HepG2 (cell line): ENCODE measurements at regions not wholly inside any gene's neighbourhood (a gene's known extent, or its start where the extent isn't known, plus 50 kb on each side); places are given as distances from the start of the nearest gene placed in this dataset.

Experiments
- ATAC-seq: fragments of 200-7000 bp; cut with Tn5 transposase; 3 replicates; pipeline ENCODE4 v1.9.1; 2020; ENCODE audit warnings: mild to moderate bottlenecking, moderate library complexity
- BruUV-seq: library from RNA; stranded (reverse); fragments of 400-500 nt; replicated peaks from 2 replicates; lab custom pipeline; 2021; lab: Mats Ljungman, UMichigan
- CTCF ChIA-PET: fragments of 300-600 bp; formaldehyde crosslinking; extraction: SDS; loops from one replicate; lab custom pipeline; 2021; ENCODE audit warnings: low total read pairs, inconsistent platforms, low intra/inter-chr PET ratio; lab: Yijun Ruan, JAX
- POLR2A ChIA-PET: fragments of 350-600 bp; sonication (Branson Sonifier 250); formaldehyde crosslinking; loops from one replicate; lab custom pipeline; 2020; ENCODE audit warnings: antibody characterized with exemption, inconsistent platforms; lab: Yijun Ruan, JAX
- DNase-seq: peaks from one replicate; pipeline ENCODE4 v3.0.0-alpha.2; 2015; ENCODE audit warnings: low spot score
- FAIRE-seq: peaks from 3 replicates; lab custom pipeline; 2011; peaks lifted over from hg19 to GRCh38; lab: Jason Lieb, UNC
- H2AFZ ChIP-seq: one replicate; pipeline ENCODE4 v1.6.1; 2011; ENCODE audit warnings: low read length, inconsistent platforms
- H3K27ac ChIP-seq: fragments of 300-600 bp; 3 replicates; pipeline ENCODE4 v1.8.0; 2011; ENCODE audit warnings: mixed run types, mild to moderate bottlenecking, mixed read lengths, low read length, inconsistent platforms; ENCODE audit not compliant: insufficient read depth; ENCODE audit errors: extremely low read length
- H3K27me3 ChIP-seq, 2 experiments: fragments of 200-600 bp in 1 of 2; 2 replicates in 1 of 2; 3 replicates in 1 of 2; pipeline versions ENCODE4 v1.6.0 to v1.8.0; 2011; ENCODE audit warnings: low read length in 2 of 2, mild to moderate bottlenecking in 2 of 2, moderate library complexity in 2 of 2, inconsistent platforms in 1 of 2; ENCODE audit not compliant: insufficient read depth in 2 of 2, control insufficient read depth in 1 of 2
- H3K36me3 ChIP-seq, 2 experiments: fragments of 200-600 bp in 1 of 2; replicated peaks in 1 of 2; 2 replicates in 1 of 2; 3 replicates in 1 of 2; pipeline versions ENCODE4 v1.5.1 to v1.8.0; 2011; ENCODE audit warnings: low read length in 2 of 2, inconsistent platforms in 1 of 2; ENCODE audit not compliant: insufficient read depth in 2 of 2, control insufficient read depth in 1 of 2
- H3K4me1 ChIP-seq: 2 replicates; pipeline ENCODE4 v1.5.1; 2012; ENCODE audit warnings: low read length, inconsistent platforms; ENCODE audit not compliant: insufficient read depth
- H3K4me2 ChIP-seq: 2 replicates; pipeline ENCODE4 v1.6.0; 2011; ENCODE audit warnings: low read depth, low read length, inconsistent platforms
- H3K4me3 ChIP-seq, 3 experiments: fragments of 200-600 bp in 1 of 3; sonication (generic), shearing (Covaris generic) in 1 of 3; replicated peaks in 1 of 3; 2 replicates each; pipeline ENCODE4 v1.5.1; 2011 to 2016; ENCODE audit warnings: low read length in 3 of 3, inconsistent platforms in 2 of 3, low read depth in 2 of 3, mild to moderate bottlenecking in 2 of 3, control low read depth in 1 of 3, mixed read lengths in 1 of 3; ENCODE audit not compliant: insufficient read depth in 1 of 3
- H3K79me2 ChIP-seq: one replicate; pipeline ENCODE4 v1.6.1; 2011; ENCODE audit warnings: low read length, inconsistent platforms; ENCODE audit not compliant: insufficient read depth
- H3K9ac ChIP-seq: 2 replicates; pipeline ENCODE4 v1.6.0; 2011; ENCODE audit warnings: mild to moderate bottlenecking, low read depth, low read length, inconsistent platforms; ENCODE audit not compliant: insufficient read depth
- H3K9me3 ChIP-seq: 2 replicates; pipeline ENCODE4 v1.5.1; 2012; ENCODE audit warnings: mild to moderate bottlenecking, low read length
- H4K20me1 ChIP-seq: 2 replicates; pipeline ENCODE4 v1.6.0; 2011; ENCODE audit warnings: inconsistent platforms, mild to moderate bottlenecking, low read length, moderate library complexity; ENCODE audit not compliant: insufficient read depth
- BRCA1 ChIP-seq: sonication (generic); formaldehyde crosslinking; IDR thresholded peaks from 2 replicates; pipeline ENCODE4 v1.4.0; 2020; ENCODE audit warnings: missing genetic modification reagents
- HIC2 ChIP-seq: sonication (generic); formaldehyde crosslinking; IDR thresholded peaks from 2 replicates; pipeline ENCODE4 v1.9.0; 2022; ENCODE audit warnings: low read depth, missing genetic modification reagents
- HMG20B ChIP-seq: conservative IDR thresholded peaks from 2 replicates; pipeline ENCODE4 v1.6.1; 2016; ENCODE audit warnings: missing genetic modification reagents, missing compliant biosample characterization
- KAT7 ChIP-seq: IDR thresholded peaks from 2 replicates; pipeline ENCODE4 v1.6.1; 2018; ENCODE audit warnings: borderline replicate concordance, missing compliant biosample characterization
- KDM2A ChIP-seq: sonication (generic); formaldehyde crosslinking; IDR thresholded peaks from 2 replicates; pipeline ENCODE4 v1.4.0; 2020; ENCODE audit warnings: low read depth, missing genetic modification reagents, borderline replicate concordance
- KLF6 ChIP-seq: IDR thresholded peaks from 2 replicates; pipeline ENCODE4 v1.8.0; 2016; ENCODE audit warnings: missing biosample characterization, missing genetic modification reagents
- MAFF ChIP-seq: IDR thresholded peaks from 2 replicates; pipeline ENCODE4 v1.6.1; 2011; ENCODE audit warnings: low read depth, low read length, improper control_type of control experiment
- NFKB2 ChIP-seq: sonication (generic); formaldehyde crosslinking; IDR thresholded peaks from 2 replicates; pipeline ENCODE4 v1.4.0; 2020; ENCODE audit warnings: missing genetic modification reagents, borderline replicate concordance
- PAWR ChIP-seq: sonication (generic); formaldehyde crosslinking; IDR thresholded peaks from 2 replicates; pipeline ENCODE4 v1.4.0; 2020; ENCODE audit warnings: missing genetic modification reagents, mild to moderate bottlenecking, borderline replicate concordance
- POLR2AphosphoS2 ChIP-seq: IDR thresholded peaks from 2 replicates; pipeline ENCODE4 v1.6.1; 2011; ENCODE audit warnings: low read depth, low read length, improper control_type of control experiment
- SAP130 ChIP-seq: IDR thresholded peaks from 2 replicates; pipeline ENCODE4 v1.6.1; 2016; ENCODE audit warnings: low read depth
- SP140L ChIP-seq: sonication (generic); formaldehyde crosslinking; IDR thresholded peaks from 2 replicates; pipeline ENCODE4 v1.4.0; 2020; ENCODE audit warnings: missing genetic modification reagents, borderline replicate concordance
- STAT5B ChIP-seq: sonication (generic); formaldehyde crosslinking; IDR thresholded peaks from 2 replicates; pipeline ENCODE4 v1.4.0; 2020; ENCODE audit warnings: missing genetic modification reagents
- TFDP2 ChIP-seq: sonication (generic); formaldehyde crosslinking; IDR thresholded peaks from 2 replicates; pipeline ENCODE4 v1.4.0; 2020; ENCODE audit warnings: missing genetic modification reagents
- ZNF652 ChIP-seq: IDR thresholded peaks from 2 replicates; pipeline ENCODE4 v1.6.1; 2016; ENCODE audit warnings: low read depth, borderline replicate concordance
- ZNF678 ChIP-seq: sonication (generic); formaldehyde crosslinking; IDR thresholded peaks from 2 replicates; pipeline ENCODE4 v1.4.0; 2020; ENCODE audit warnings: mild to moderate bottlenecking, missing genetic modification reagents
- ZSCAN31 ChIP-seq: sonication (generic); formaldehyde crosslinking; IDR thresholded peaks from 2 replicates; pipeline ENCODE4 v1.5.0; 2020; ENCODE audit warnings: low read depth, mild to moderate bottlenecking, missing genetic modification reagents
- WGBS: methylation state at CpG from one replicate; pipeline ENCODE4 v1.1.6; 2017; ENCODE audit warnings: low lambda C conversion rate; 5-methylcytosine and 5-hydroxymethylcytosine counted together
- in situ Hi-C: cut with HindIII; loops from 2 replicates; pipeline ENCODE4 v1.10.0; 2017; ENCODE audit warnings: low pct_unique_long_range_greater_than_20kb; ENCODE audit not compliant: extremely low pct_ligation_motif_present
- intact Hi-C: fragments of 100-400 bp; cut with micrococcal nuclease; formaldehyde crosslinking; loops from one replicate; pipeline ENCODE4 v1.10.0; 2022; ENCODE audit not compliant: unreplicated experiment

- FAIRE-seq, result no peak
- in situ Hi-C loops (no loop called here), intact Hi-C loops (no loop called here)
- Histone ChIP-seq H3K27ac (no peak overlapping the region), H3K79me2 (no peaks in the 10 kb centered on the region), H3K4me3 (no peak overlapping the region), H3K9me3 (peaks cover 84% of the 10 kb centered on the region), H3K4me2 (no peak overlapping the region), H2AFZ (no peak overlapping the region), H3K4me1 (no peaks in the 10 kb centered on the region), H3K9ac (no peak overlapping the region), H3K36me3 (no peaks in the 10 kb centered on the region), H4K20me1 (no peaks in the 10 kb centered on the region), H3K27me3 (no peaks in the 10 kb centered on the region)
- CTCF ChIA-PET, result no interaction called here
- DNase-seq, result no peak
- BruUV-seq, result no TSS peak
- TF ChIP-seq MAFF (no peak), BRCA1 (CRISPR knock-in tag) (no peak), ZNF652 (CRISPR knock-in tag) (no peak), ZSCAN31 (no peak), TFDP2 (CRISPR knock-in tag) (no peak)
- POLR2A ChIA-PET, result no interaction called here
- WGBS, result 0% methylated on average over 2 of the region's 2 CpGs
- ATAC-seq, result no peak
These were observed 677.6 kb upstream of the ID4 start for GRCh38 chr6:19159561-19159960.

GRCh38 chr6:19160081-19160730 is 677.0 kb upstream of the ID4 start:
- no peaks in the 10 kb centered on the region for H3K36me3 ChIP-seq
- POLR2A ChIA-PET, result no interaction called here
- WGBS, result 0% methylated on average over 2 of the region's 2 CpGs
- FAIRE-seq, result no peak
- peaks cover 85% of the 10 kb centered on the region for H3K9me3 ChIP-seq
- no peak overlapping the region for H3K27ac ChIP-seq
- no peak for ATAC-seq
- H3K4me2 ChIP-seq, result no peak overlapping the region
- H3K9ac ChIP-seq, result no peak overlapping the region
- H3K4me3 ChIP-seq, result no peak overlapping the region
- H3K4me1 ChIP-seq, result no peaks in the 10 kb centered on the region
- no peaks in the 10 kb centered on the region for H3K27me3 ChIP-seq
- no peaks in the 10 kb centered on the region for H3K79me2 ChIP-seq
- no peak overlapping the region for H2AFZ ChIP-seq
- in situ Hi-C loops (no loop called here), intact Hi-C loops (no loop called here)
- CTCF ChIA-PET, result no interaction called here
- DNase-seq, result no peak
- TF ChIP-seq SAP130 (CRISPR knock-in tag) (no peak), HMG20B (CRISPR knock-in tag) (no peak), ZNF678 (CRISPR knock-in tag) (no peak), HIC2 (no peak), POLR2AphosphoS2 (no peak), KDM2A (CRISPR knock-in tag) (no peak), KAT7 (CRISPR knock-in tag) (no peak), NFKB2 (CRISPR knock-in tag) (no peak), STAT5B (CRISPR knock-in tag) (no peak), PAWR (CRISPR knock-in tag) (no peak), SP140L (CRISPR knock-in tag) (no peak), KLF6 (CRISPR knock-in tag) (no peak)
- no peaks in the 10 kb centered on the region for H4K20me1 ChIP-seq
- no TSS peak for BruUV-seq
